ENCODE measurements at regions not wholly inside any gene's neighbourhood (a gene's known extent, or its start where the extent isn't known, plus 50 kb on each side); places are given as distances from the start of the nearest gene placed in this dataset.

- TF ChIP-seq CTCF (conservative IDR thresholded peaks at IDR 0.05; ENCODE audit: low read length), result no peak
- no peak for TF ChIP-seq EZH2phosphoT487 (IDR thresholded peaks at IDR 0.05; ENCODE audit: borderline replicate concordance)
These were observed 91.4 kb downstream of the FAM217A start for GRCh38 chr6:3987576-3987975.
